NCI-H1105 treated with DMSO at 0.1 percent for 48 hours (cell line): ENCODE measurements at regions not wholly inside any gene's neighbourhood (a gene's known extent, or its start where the extent isn't known, plus 50 kb on each side); places are given as distances from the start of the nearest gene placed in this dataset.
"Not testable (repeated sequence)": the region's sequence is repeated elsewhere in the genome, so short reads cannot be mapped to it uniquely, and the experiment has no call there.

ENCODE experiments used
- DNase-seq: peaks from one replicate; lab custom pipeline; 2025; lab: John Stamatoyannopoulos, UW

DNA sequence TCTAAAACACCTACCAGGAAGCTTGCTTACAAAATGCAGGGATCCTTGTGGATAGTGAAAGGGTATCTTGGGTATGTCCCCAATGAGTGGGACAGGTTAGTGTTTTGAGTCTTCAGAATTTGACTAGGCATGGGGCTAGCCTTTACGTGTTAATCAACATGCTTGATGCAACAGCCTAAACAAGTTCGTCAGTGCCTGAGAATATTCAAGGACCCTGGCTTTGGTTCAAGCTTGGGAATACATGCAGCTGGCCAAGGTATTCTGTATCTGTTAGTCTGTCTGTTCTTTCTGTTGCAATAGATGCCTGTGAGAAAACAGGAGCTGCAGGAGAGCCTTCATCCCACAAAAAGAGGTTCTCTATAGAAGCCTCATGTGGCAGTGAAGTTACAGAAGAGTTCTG is 149.5 kb downstream of the CCNG2 start:
- DNase-seq = no peak

DNA sequence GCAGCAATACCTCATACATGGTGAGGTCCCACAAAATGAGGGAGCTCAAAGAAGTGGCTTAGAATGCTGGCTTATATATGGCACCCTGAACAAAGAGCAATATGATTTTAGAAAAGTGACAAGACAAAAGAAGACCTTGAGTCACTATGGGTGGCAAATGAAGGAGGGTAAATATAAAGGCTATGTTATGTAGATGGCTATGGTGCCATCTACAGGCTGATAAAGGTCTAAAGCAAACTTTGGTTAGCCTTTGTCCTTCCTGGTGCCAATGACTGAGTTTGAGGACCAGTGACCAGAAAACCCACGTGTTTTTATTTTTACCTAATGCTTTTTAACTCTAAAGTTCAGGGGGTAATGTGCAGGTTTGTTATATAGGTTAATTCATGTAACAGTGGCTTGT is 151.8 kb downstream of the CCNG2 start:
- DNase-seq = no peak

GRCh38 chr4:77309496-77309895 is 152.5 kb downstream of the CCNG2 start:
- DNase-seq = no peak

DNA sequence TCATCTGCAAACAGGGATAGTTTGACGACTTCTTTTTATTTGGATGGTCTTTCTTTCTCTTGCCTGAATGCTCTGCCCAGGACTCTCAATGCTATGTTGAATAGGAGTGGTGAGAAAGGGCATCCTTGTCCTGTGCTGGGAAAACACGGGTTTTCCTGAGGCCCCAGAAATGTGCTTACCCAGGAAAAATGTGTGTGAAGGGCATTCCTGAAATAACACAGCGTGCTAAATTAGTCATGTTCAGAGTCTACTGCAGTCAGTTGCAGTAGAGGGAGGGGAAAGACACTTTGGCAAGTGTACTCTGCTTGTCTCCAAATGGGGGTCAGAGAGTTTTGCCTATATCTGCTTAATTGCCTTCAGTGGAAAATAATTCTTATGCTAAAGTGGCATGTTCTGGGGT is 153.9 kb downstream of the CCNG2 start:
- no peak for DNase-seq

DNA sequence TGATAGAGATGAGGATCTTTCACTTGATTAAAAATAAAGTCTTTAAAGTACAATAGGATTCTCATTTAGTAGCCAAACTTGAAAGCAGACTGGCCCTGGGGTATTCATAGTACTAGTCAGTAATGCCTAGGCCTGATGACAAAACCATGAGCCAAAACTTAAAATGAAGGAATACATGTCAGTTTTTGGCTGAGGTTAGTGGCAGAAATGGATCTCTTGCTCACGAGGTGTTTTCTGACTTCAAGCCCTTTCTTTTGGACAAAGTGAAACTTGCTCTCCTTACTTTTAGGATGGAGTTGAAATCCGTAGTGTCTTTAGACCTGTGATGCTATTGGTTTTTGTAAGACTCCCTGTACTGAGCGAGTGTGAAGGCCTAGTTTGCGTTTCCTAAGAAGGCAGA is 157.7 kb downstream of the CCNG2 start:
- DNase-seq = no peak

DNA sequence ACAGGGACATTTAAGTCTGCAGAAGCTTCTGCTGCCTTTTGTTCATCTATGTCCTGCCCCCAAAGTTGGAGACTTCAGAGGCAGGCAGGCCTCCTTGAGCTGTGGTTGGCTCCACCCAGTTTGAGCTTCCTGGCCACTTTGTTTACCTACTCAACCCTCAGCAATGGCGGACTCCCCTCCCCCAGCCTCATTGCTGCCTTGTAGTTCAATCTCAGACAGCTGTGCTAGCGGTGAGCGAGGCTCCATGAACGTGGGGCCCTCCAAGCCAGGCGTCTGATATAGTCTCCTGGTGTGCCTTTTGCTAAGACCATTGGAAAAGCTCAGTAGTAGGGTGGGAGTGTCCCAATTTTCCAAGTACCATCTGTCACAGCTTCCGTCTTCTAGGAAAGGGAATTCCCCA is 170.1 kb downstream of the CCNG2 start:
- no peak for DNase-seq

DNA sequence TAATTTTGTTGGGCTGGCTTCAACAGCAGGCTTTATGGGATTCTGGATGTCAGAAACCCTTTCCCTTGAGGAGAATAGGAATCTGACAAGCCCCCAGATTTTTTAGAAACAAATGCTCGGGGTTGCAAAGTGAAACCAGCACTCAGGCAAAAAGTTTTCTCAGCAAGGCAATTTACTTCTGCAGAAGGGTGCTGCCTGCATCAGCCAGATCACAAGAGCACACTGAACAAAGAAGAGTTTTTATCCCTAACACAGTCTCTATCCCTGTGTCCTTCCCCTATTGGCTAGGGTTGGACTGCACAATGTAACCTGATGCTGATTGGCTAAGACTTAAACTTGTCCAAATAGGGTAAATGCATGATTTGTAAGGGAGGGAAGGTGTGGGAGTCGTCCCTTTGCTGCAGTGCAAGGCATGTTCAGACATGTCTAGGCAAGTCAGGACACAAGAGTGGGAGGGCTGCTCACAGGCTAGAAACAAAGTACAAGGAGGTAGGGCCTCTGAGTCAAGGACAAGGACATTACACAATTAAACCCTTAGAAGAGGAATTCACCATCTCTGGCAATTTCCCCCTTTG is 175.8 kb downstream of the CCNG2 start:
- peak; percentile 9 for DNase-seq

GRCh38 chr4:77336411-77337142 is 179.6 kb downstream of the CCNG2 start:
- no peak for DNase-seq

DNA sequence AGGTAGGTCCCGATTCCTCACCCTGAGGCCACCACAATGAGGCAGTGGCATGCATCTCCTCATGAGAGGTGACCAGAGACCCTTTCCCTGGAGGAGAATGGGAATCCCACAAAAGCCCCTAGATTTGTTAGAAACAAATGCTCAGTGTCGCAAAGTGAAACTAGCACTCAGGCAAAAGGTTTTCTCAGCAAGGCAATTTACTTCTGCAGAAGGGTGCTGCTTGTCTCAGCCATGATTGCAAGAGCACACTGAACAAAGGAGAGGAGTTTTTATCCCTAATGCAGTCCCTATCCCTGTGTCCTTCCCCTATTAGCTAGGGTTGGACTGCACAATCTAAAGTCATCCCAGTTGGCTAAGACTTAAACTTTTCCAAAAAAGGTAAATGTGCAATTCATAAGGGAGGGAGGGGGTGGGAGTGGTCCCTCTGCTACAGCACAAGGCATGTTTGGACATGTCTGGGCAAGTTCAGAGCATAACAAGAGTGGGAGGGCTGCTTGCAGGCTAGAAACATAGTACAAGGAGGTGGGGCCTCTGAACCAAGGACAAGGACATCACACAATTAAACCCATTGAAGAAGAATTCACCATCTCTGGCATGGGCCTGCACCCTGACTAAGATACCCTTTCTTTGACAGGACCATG is 185.3 kb downstream of the CCNG2 start:
- DNase-seq = no peak

GRCh38 chr4:77344001-77344400 is 187.0 kb downstream of the CCNG2 start:
- no peak for DNase-seq

DNA sequence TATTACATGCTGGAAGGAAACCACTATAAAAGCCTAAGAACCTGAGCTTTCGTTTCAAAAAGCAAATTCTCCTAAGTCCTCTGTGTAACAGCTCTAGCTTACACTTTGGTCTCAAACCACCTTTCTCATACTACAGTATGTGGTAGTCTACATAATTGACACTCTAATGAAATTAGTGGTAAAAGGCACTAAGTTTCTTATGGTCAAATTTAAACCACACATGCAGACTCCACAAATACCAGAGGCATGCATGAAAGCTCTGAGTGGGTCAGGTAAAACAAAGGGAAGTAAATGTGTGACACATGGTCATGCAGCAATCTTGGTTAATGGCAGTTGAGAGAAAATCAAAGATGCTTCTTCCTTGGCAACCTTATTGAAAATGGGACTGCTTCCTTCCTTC is 187.8 kb downstream of the CCNG2 start:
- DNase-seq = no peak

GRCh38 chr4:77347351-77347966 is 190.5 kb downstream of the CCNG2 start:
- DNase-seq = no peak

DNA sequence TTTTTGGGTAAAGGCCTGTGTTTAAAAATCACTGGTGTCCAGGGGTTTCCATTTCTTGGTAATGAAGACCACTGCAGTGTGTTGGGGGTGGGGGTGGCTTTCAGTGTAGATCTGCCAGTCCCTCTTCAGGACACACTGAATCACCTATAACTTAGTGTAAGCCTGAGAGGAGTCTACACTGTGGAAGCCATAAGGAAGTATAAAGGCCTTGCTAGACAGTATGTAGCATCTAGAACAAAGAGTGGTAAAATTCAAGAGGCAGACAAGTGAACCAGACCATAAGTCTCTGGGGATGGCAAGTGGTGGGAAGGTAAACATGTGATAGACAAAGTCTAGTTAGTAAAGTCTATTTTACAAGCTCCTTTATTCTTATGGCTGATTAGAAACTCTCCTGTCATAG is 191.8 kb downstream of the CCNG2 start:
- no peak for DNase-seq

- no peak for DNase-seq
These were observed 192.4 kb downstream of the CCNG2 start for GRCh38 chr4:77349364-77349763.

- DNase-seq = no peak
These were observed 192.8 kb downstream of the CCNG2 start for GRCh38 chr4:77349796-77350195.

DNA sequence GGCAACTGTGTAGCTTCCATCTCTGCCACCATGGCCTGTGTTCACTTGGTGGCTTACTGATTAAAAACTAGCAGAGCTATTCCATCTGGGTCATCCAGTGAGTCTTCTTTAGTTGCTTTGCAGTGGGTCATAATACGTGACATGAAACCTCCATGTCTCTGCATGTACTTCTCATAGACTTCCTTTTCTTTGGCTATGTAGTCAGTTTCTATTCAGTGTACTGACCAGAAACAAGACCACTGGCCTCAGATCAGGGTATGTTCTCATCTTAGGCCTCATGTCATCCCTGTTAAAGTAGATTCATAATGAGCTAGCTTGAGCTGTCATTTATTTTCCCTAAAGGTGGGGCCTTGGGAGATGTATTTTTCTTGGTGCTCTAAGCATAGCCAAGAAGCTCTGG is 195.2 kb downstream of the CCNG2 start:
- DNase-seq = no peak

GRCh38 chr4:77353724-77354315 is 196.8 kb downstream of the CCNG2 start:
- not testable (repeated sequence) for DNase-seq

DNA sequence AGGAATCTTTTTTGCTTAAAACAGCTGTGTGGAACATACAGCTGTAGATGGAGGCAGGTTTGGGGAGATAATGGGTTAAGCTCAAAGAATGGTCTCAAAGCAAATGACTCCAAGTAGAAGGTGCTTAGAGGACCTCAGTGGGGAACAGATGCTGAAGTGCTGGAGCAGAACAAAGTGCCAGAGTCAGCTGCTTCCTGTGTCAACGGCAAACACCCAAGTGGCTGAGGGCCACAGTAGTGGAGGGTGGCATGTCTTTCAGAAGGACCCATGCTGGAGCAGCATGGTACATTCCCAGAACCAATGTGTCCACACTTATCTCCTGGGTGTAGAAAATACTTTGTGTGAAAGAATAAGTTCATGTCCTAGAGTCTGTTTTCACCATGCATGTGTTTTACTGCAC is 197.5 kb downstream of the CCNG2 start:
- DNase-seq = no peak

DNA sequence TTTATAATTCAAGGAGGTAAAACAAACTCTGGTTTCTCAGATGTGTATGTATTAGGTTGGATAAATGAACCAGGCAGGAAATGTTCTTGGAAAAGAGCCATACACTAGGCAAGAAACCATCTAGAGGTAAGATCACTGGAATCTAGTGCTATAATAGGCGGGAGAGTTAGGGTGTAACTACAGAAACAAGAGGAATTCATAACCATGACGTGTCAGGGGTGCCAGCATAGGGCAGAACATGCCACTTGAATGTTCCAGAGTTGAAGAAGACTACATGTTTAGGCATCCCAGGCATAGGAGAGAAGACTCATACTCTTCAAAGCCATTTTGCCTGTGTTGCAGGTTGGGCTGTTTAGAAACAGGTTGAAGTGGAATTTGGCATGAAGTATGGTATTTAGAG is 198.7 kb downstream of the CCNG2 start:
- no peak for DNase-seq

- DNase-seq = peak; percentile 31
These were observed 201.4 kb downstream of the CCNG2 start for GRCh38 chr4:77358315-77358928.

- DNase-seq = peak; percentile 81
These were observed 203.4 kb downstream of the CCNG2 start for GRCh38 chr4:77360451-77360850.

DNA sequence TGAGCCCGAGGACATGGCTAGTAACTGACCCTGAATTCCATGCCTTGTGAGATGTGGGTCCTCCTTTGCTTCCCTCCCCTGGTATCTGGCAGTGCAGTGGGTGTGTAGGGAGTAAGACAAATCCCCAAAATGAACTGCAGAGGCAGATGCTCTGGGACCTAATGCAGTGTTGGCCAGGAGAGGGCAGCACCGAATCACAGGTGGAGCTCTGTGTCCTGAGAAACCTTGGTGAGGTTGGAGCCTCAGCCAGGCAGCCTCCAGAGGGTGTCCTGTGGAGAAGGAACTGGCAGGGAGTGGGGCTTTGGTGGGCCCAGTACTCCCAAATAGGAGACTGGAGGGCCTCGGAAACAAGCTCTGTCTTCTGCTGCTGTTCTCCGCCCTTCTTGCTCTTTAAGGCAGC is 209.9 kb downstream of the CCNG2 start:
- DNase-seq = not testable (repeated sequence)
